ENCODE measurements at regions not wholly inside any gene's neighbourhood (a gene's known extent, or its start where the extent isn't known, plus 50 kb on each side); places are given as distances from the start of the nearest gene placed in this dataset.

GRCh38 chr10:3487228-3487627 is 297.8 kb downstream of the KLF6 start:
- no peak for TF ChIP-seq CTCF (IDR thresholded peaks at IDR 0.05; ENCODE audit: control insufficient read depth, insufficient read depth, low read depth, low read length, missing control alignments)
- DNase-seq (ENCODE audit: low read depth), result no peak
- H3K4me3 ChIP-seq (ENCODE audit: control insufficient read depth, low read depth, low read length), result no peak overlapping the region

GRCh38 chr10:3486346-3487065 is 298.5 kb downstream of the KLF6 start:
- no peak overlapping the region for H3K4me3 ChIP-seq (ENCODE audit: control insufficient read depth, low read depth, low read length)
- DNase-seq (ENCODE audit: low read depth), result no peak
- TF ChIP-seq CTCF (IDR thresholded peaks at IDR 0.05; ENCODE audit: control insufficient read depth, insufficient read depth, low read depth, low read length, missing control alignments), result no peak

GRCh38 chr10:3485057-3485686 is 299.8 kb downstream of the KLF6 start:
- H3K4me3 ChIP-seq (ENCODE audit: control insufficient read depth, low read depth, low read length), result no peak overlapping the region

GRCh38 chr10:3484306-3485056 is 300.5 kb downstream of the KLF6 start:
- no peak for DNase-seq (ENCODE audit: low read depth)
- no peak for TF ChIP-seq CTCF (IDR thresholded peaks at IDR 0.05; ENCODE audit: control insufficient read depth, insufficient read depth, low read depth, low read length, missing control alignments)
- H3K4me3 ChIP-seq (ENCODE audit: control insufficient read depth, low read depth, low read length), result no peak overlapping the region

More at GRCh38 chr10:3485057-3485686, 299.8 kb downstream of the KLF6 start:
- TF ChIP-seq CTCF (IDR thresholded peaks at IDR 0.05; ENCODE audit: control insufficient read depth, insufficient read depth, low read depth, low read length, missing control alignments), result no peak
- DNase-seq (ENCODE audit: low read depth), result no peak

- TF ChIP-seq CTCF (IDR thresholded peaks at IDR 0.05; ENCODE audit: control insufficient read depth, insufficient read depth, low read depth, low read length, missing control alignments), result no peak
- H3K4me3 ChIP-seq (ENCODE audit: control insufficient read depth, low read depth, low read length), result peak overlapping the region; percentile 8
- peak; percentile 82 for DNase-seq (ENCODE audit: low read depth)
Measured at GRCh38 chr10:3482200-3482993, 302.6 kb downstream of the KLF6 start.

- no peak for TF ChIP-seq CTCF (IDR thresholded peaks at IDR 0.05; ENCODE audit: control insufficient read depth, insufficient read depth, low read depth, low read length, missing control alignments)
- no peak overlapping the region for H3K4me3 ChIP-seq (ENCODE audit: control insufficient read depth, low read depth, low read length)
- DNase-seq (ENCODE audit: low read depth), result no peak
Measured at GRCh38 chr10:3481496-3481895, 303.5 kb downstream of the KLF6 start.
